HCT116 (cell line): ENCODE measurements at regions not wholly inside any gene's neighbourhood (a gene's known extent, or its start where the extent isn't known, plus 50 kb on each side); places are given as distances from the start of the nearest gene placed in this dataset.

Source experiments
- ATAC-seq: fragments of 200-7000 bp; cut with Tn5 transposase; 2 replicates; pipeline ENCODE4 v1.9.1; 2020; ENCODE audit warnings: mild to moderate bottlenecking, moderate library complexity
- BruUV-seq: library from RNA; stranded (reverse); fragments of 400-500 nt; replicated peaks from 2 replicates; lab custom pipeline; 2021; lab: Mats Ljungman, UMichigan
- CTCF ChIA-PET: fragments of 300-600 bp; sonication (Branson Sonifier 250); formaldehyde crosslinking; loops from one replicate; lab custom pipeline; 2021; ENCODE audit warnings: antibody characterized with exemption; lab: Charles Lee
- POLR2A ChIA-PET: fragments of 300-600, 350-600 bp; sonication (Branson Sonifier 250); formaldehyde crosslinking; loops from one replicate; lab custom pipeline; 2021; ENCODE audit warnings: antibody characterized with exemption; lab: Charles Lee
- RAD21 ChIA-PET, 2 experiments: fragments of 300-600 bp; sonication (Branson Sonifier 250); formaldehyde crosslinking; loops; one replicate each; lab custom pipeline; 2023; ENCODE audit warnings: low total read pairs in 2 of 2; ENCODE audit not compliant: uncharacterized antibody in 2 of 2, unreplicated experiment in 2 of 2, low non-redundant PET in 1 of 2; lab: Charles Lee
- DNase-seq: peaks from one replicate; pipeline ENCODE4 v3.0.0-alpha.2; 2010; ENCODE audit warnings: low read depth, low spot score
- H2AFZ ChIP-seq: fragments of 200-600 bp; shearing (Covaris generic), sonication (generic); 2 replicates; pipeline ENCODE4 v1.6.1; 2017; ENCODE audit warnings: low read depth, mixed run types, mixed read lengths, antibody characterized with exemption, low read length; ENCODE audit not compliant: poor library complexity, severe bottlenecking
- H3K27ac ChIP-seq: 2 replicates; pipeline ENCODE4 v1.5.1; 2012; ENCODE audit warnings: low read depth, low read length
- H3K27me3 ChIP-seq: fragments of 200-600 bp; sonication (generic); 2 replicates; pipeline ENCODE4 v1.6.1; 2016; ENCODE audit warnings: mixed run types, low read length, mixed read lengths; ENCODE audit not compliant: insufficient read depth
- H3K36me3 ChIP-seq, 2 experiments: fragments of 200-500 bp in 1 of 2; fragments of 200-600 bp in 1 of 2; sonication (Bioruptor generic) in 1 of 2; sonication (generic) in 1 of 2; 2 replicates each; pipeline versions ENCODE4 v1.5.1 to v1.6.1; 2014 to 2016; ENCODE audit warnings: low read length in 2 of 2, inconsistent platforms in 1 of 2, mixed read lengths in 1 of 2, mixed run types in 1 of 2; ENCODE audit not compliant: insufficient read depth in 2 of 2, control insufficient read depth in 1 of 2
- H3K4me1 ChIP-seq, 2 experiments: fragments of 200-600 bp in 1 of 2; sonication (generic) in 1 of 2; 2 replicates each; pipeline versions ENCODE4 v1.5.1 to v1.6.1; 2012 to 2017; ENCODE audit warnings: low read length in 2 of 2, inconsistent platforms in 1 of 2, mild to moderate bottlenecking in 1 of 2, mixed read lengths in 1 of 2, mixed run types in 1 of 2, moderate library complexity in 1 of 2; ENCODE audit not compliant: insufficient read depth in 2 of 2, control insufficient read depth in 1 of 2
- H3K4me2 ChIP-seq: fragments of 200-600 bp; sonication (generic); 2 replicates; pipeline ENCODE4 v1.6.1; 2017; ENCODE audit warnings: mixed run types, low read length, mixed read lengths
- H3K4me3 ChIP-seq, 2 experiments: fragments of 200-600 bp in 1 of 2; sonication (generic) in 1 of 2; replicated peaks in 1 of 2; 2 replicates each; pipeline ENCODE4 v1.5.1; 2011 to 2016; ENCODE audit warnings: low read length in 2 of 2, control low read depth in 1 of 2, low read depth in 1 of 2, mild to moderate bottlenecking in 1 of 2, mixed read lengths in 1 of 2, mixed run types in 1 of 2
- H3K79me2 ChIP-seq: fragments of 200-600 bp; sonication (generic); 2 replicates; pipeline ENCODE4 v1.6.1; 2017; ENCODE audit warnings: mild to moderate bottlenecking, mixed run types, low read length, moderate library complexity, mixed read lengths; ENCODE audit not compliant: insufficient read depth
- H3K9ac ChIP-seq: fragments of 200-600 bp; sonication (generic); 2 replicates; pipeline ENCODE4 v1.6.1; 2016; ENCODE audit warnings: low read length, mixed read lengths
- H3K9me2 ChIP-seq: fragments of 200-600 bp; sonication (generic), shearing (Covaris generic); 2 replicates; pipeline ENCODE4 v1.6.1; 2017; ENCODE audit warnings: mixed run types, mild to moderate bottlenecking, moderate library complexity; ENCODE audit not compliant: insufficient read depth
- H3K9me3 ChIP-seq, 2 experiments: fragments of 200-500 bp in 1 of 2; fragments of 200-600 bp in 1 of 2; sonication (Bioruptor generic) in 1 of 2; sonication (generic) in 1 of 2; 2 replicates each; pipeline ENCODE4 v1.6.1; 2014 to 2017; ENCODE audit warnings: low read length in 2 of 2, mixed read lengths in 2 of 2, inconsistent platforms in 1 of 2, low read depth in 1 of 2, mild to moderate bottlenecking in 1 of 2, mixed run types in 1 of 2, moderate library complexity in 1 of 2; ENCODE audit not compliant: control insufficient read depth in 1 of 2, insufficient read depth in 1 of 2
- H4K20me1 ChIP-seq: fragments of 200-600 bp; sonication (generic), shearing (Covaris generic); 2 replicates; pipeline ENCODE4 v1.6.1; 2017; ENCODE audit warnings: mixed run types, mild to moderate bottlenecking, moderate library complexity; ENCODE audit not compliant: insufficient read depth
- CBX3 ChIP-seq: IDR thresholded peaks from 2 replicates; pipeline ENCODE4 v1.6.1; 2012; ENCODE audit warnings: low read depth
- CTCF ChIP-seq, 3 experiments: fragments of 200-600 bp in 1 of 3; sonication (generic) in 1 of 3; IDR thresholded peaks in 2 of 3; conservative IDR thresholded peaks in 1 of 3; 2 replicates each; pipeline ENCODE4 v1.5.1; 2012 to 2017; ENCODE audit warnings: low read depth in 2 of 3, low read length in 2 of 3, antibody characterized with exemption in 1 of 3, borderline replicate concordance in 1 of 3, control low read depth in 1 of 3, mild to moderate bottlenecking in 1 of 3, mixed read lengths in 1 of 3, mixed run types in 1 of 3, moderate library complexity in 1 of 3; ENCODE audit not compliant: insufficient read depth in 1 of 3
- EZH2phosphoT487 ChIP-seq: fragments of 200-600 bp; IDR thresholded peaks from 2 replicates; pipeline ENCODE4 v1.6.1; 2018; ENCODE audit warnings: antibody characterized with exemption, borderline replicate concordance
- FOSL1 ChIP-seq: IDR thresholded peaks from 2 replicates; pipeline ENCODE4 v1.6.1; 2012; ENCODE audit warnings: low read depth
- JUND ChIP-seq: IDR thresholded peaks from 2 replicates; pipeline ENCODE4 v1.6.1; 2012
- MAX ChIP-seq: IDR thresholded peaks from 2 replicates; pipeline ENCODE4 v1.6.1; 2012
- POLR2AphosphoS5 ChIP-seq: IDR thresholded peaks from 2 replicates; pipeline ENCODE4 v1.6.1; 2011; ENCODE audit warnings: mild to moderate bottlenecking, low read depth, low read length, moderate library complexity
- RAD21 ChIP-seq: IDR thresholded peaks from 2 replicates; pipeline ENCODE4 v1.6.1; 2012; ENCODE audit warnings: low read depth, mild to moderate bottlenecking
- REST ChIP-seq: IDR thresholded peaks from 2 replicates; pipeline ENCODE4 v1.6.1; 2012; ENCODE audit warnings: low read depth
- SIN3A ChIP-seq: IDR thresholded peaks from 2 replicates; pipeline ENCODE4 v1.6.1; 2012; ENCODE audit warnings: low read depth
- SP1 ChIP-seq: IDR thresholded peaks from 2 replicates; pipeline ENCODE4 v1.6.1; 2012; ENCODE audit warnings: low read depth
- TCF7L2 ChIP-seq: IDR thresholded peaks from 2 replicates; pipeline ENCODE4 v1.7.0; 2011; ENCODE audit warnings: borderline replicate concordance, inconsistent platforms; ENCODE audit not compliant: insufficient read depth, insufficient read length; ENCODE audit errors: extremely low read depth
- YY1 ChIP-seq: IDR thresholded peaks from 2 replicates; pipeline ENCODE4 v1.6.1; 2011; ENCODE audit warnings: low read length, low read depth, moderate library complexity, mild to moderate bottlenecking; ENCODE audit not compliant: insufficient replicate concordance; ENCODE audit errors: extremely low read depth
- ZFX ChIP-seq: fragments of 450-650 bp; IDR thresholded peaks from 2 replicates; pipeline ENCODE4 v1.6.1; 2017
- ZNF274 ChIP-seq: fragments of 200-500 bp; sonication (Bioruptor generic); IDR thresholded peaks from 2 replicates; pipeline ENCODE4 v1.6.1; 2014; ENCODE audit warnings: mild to moderate bottlenecking, low read depth, low read length, inconsistent platforms
- intact Hi-C: fragments of 100-400 bp; cut with micrococcal nuclease; formaldehyde crosslinking; loops from 2 replicates; pipeline ENCODE4 v1.10.0; 2022

- Histone ChIP-seq H3K9ac (no peak overlapping the region), H3K27me3 (no peaks in the 10 kb centered on the region), H3K9me2 (no peaks in the 10 kb centered on the region), H4K20me1 (no peaks in the 10 kb centered on the region), H3K36me3 (no peaks in the 10 kb centered on the region), H3K79me2 (no peaks in the 10 kb centered on the region), H3K4me3 (no peak overlapping the region), H3K4me2 (no peak overlapping the region), H2AFZ (no peak overlapping the region), H3K9me3 (peaks cover 0 to 5% of the 10 kb centered on the region in 2 experiments; a peak in 2 of 4 replicates), H3K4me1 (no peaks in the 10 kb centered on the region), H3K27ac (no peak overlapping the region)
- ChIA-PET CTCF (no interaction called here), POLR2A (no interaction called here), RAD21 (no interaction called here)
- DNase-seq: no peak
- no peak for ATAC-seq
- BruUV-seq: no TSS peak
- no peak for TF ChIP-seq SP1
- TF ChIP-seq RAD21: no peak
- TF ChIP-seq JUND: no peak
- TF ChIP-seq SIN3A: no peak
- TF ChIP-seq ZFX: no peak
- intact Hi-C loops: no loop called here
Measured at GRCh38 chr2:123200035-123200434, 825.1 kb upstream of the CNTNAP5 start.

GRCh38 chr2:123207245-123207644, 817.8 kb upstream of the CNTNAP5 start:
- ATAC-seq: no peak
- Histone ChIP-seq H3K4me2 (no peak overlapping the region), H3K4me1 (no peaks in the 10 kb centered on the region)
- intact Hi-C loops: no loop called here
- TF ChIP-seq ZNF274 (no peak), FOSL1 (no peak), TCF7L2 (no peak), CTCF (IDR thresholded peaks at IDR 0.05 in 2 of 3, conservative IDR thresholded peaks at IDR 0.05 in 1 of 3; ENCODE audit: borderline replicate concordance in 1 of 3, insufficient read depth in 1 of 3, low read depth in 2 of 3, low read length in 2 of 3) (no peak), ZFX (no peak), CBX3 (no peak), MAX (no peak), POLR2AphosphoS5 (no peak), YY1 (no peak), REST (no peak), EZH2phosphoT487 (no peak), SIN3A (no peak), RAD21 (no peak)
- TF ChIP-seq, all 23 proteins: peak for 0
- ChIA-PET POLR2A (no interaction called here), CTCF (no interaction called here), RAD21 (no interaction called here)
- Histone ChIP-seq H3K27ac (no peak overlapping the region), H4K20me1 (no peaks in the 10 kb centered on the region), H3K27me3 (no peaks in the 10 kb centered on the region), H2AFZ (no peak overlapping the region), H3K9ac (no peak overlapping the region), H3K36me3 (no peaks in the 10 kb centered on the region), H3K9me3 (peaks cover 5 to 12% of the 10 kb centered on the region in 2 experiments; a peak in 2 of 4 replicates), H3K9me2 (no peaks in the 10 kb centered on the region), H3K4me3 (no peak overlapping the region), H3K79me2 (no peaks in the 10 kb centered on the region)
- no TSS peak for BruUV-seq
- no peak for DNase-seq
